Peyer's patch (tissue), 4 donors: ENCODE measurements at regions not wholly inside any gene's neighbourhood (a gene's known extent, or its start where the extent isn't known, plus 50 kb on each side); places are given as distances from the start of the nearest gene placed in this dataset.

ENCODE experiments used
- DNase-seq, 3 donors: peaks; one replicate each; pipeline ENCODE4 v3.0.0-alpha.2; 2017 to 2019
- H3K27ac ChIP-seq, 4 donors: fragments of 200-600 bp; sonication (generic); one replicate each; pipeline ENCODE4 v1.5.1; 2016 to 2019
- H3K27me3 ChIP-seq, 2 donors: fragments of 200-600 bp; sonication (generic); one replicate each; pipeline ENCODE4 v1.5.1; 2019
- H3K36me3 ChIP-seq, 3 donors: fragments of 200-600 bp; sonication (generic); one replicate each; pipeline ENCODE4 v1.5.1; 2016 to 2019
- H3K4me1 ChIP-seq, 4 donors: fragments of 200-600 bp; sonication (generic); one replicate each; pipeline ENCODE4 v1.5.1; 2016 to 2019
- H3K4me3 ChIP-seq, 4 donors: fragments of 200-600 bp; sonication (generic); 1 replicate in 3 of 4; 2 replicates in 1 of 4; pipeline ENCODE4 v1.5.1; 2016 to 2019; ENCODE audit warnings: mild to moderate bottlenecking in 1 of 4
- H3K9me3 ChIP-seq, 4 donors: fragments of 200-600 bp; sonication (generic); one replicate each; pipeline ENCODE4 v1.5.1; 2016 to 2019; ENCODE audit warnings: mild to moderate bottlenecking in 1 of 4
- POLR2A ChIP-seq, 2 donors: fragments of 450-650 bp; IDR thresholded peaks; one replicate each; pipeline ENCODE4 v1.5.1; 2017; ENCODE audit warnings: antibody characterized with exemption in 2 of 2, mild to moderate bottlenecking in 2 of 2, moderate library complexity in 2 of 2
- TF ChIP-seq, protein P1 (sequence below), 6 experiments: fragments of 450-650 bp in 4 of 6; fragments of 200-600 bp in 2 of 6; sonication (generic) in 1 of 6; IDR thresholded peaks; one replicate each; pipeline ENCODE4 v1.5.1; 2017 to 2019; ENCODE audit warnings: antibody characterized with exemption in 6 of 6, mild to moderate bottlenecking in 3 of 6, moderate library complexity in 1 of 6

DNA sequence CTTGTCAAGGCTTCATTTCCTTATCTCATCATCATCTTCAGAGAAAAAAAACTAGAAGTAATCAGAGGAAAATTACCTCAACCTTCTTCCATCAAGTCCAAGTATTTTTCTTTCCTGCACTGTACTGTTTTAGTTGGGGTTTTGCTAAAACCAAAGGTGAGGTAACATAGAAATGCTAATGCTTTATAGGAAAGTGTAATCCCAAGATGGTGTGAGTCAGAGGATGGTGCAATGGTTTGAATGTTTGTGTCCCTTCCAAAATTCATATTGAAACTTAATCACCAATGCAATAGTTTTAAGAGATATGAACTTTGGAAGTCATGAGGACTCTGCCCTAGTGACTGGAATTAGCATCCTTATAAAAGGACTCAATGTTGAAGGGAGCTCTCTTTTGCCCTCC lies 79.5 kb downstream of the KBTBD8 start:
- Histone ChIP-seq H3K27me3 (no peaks in the 10 kb centered on the region), H3K36me3 (no peaks in the 10 kb centered on the region), H3K4me1 (no peaks in the 10 kb centered on the region), H3K4me3 (no peak overlapping the region), H3K27ac (no peak overlapping the region), H3K9me3 (no peaks in the 10 kb centered on the region)
- TF ChIP-seq POLR2A (IDR thresholded peaks at IDR 0.05), result no peak
- TF ChIP-seq, protein P1, sequence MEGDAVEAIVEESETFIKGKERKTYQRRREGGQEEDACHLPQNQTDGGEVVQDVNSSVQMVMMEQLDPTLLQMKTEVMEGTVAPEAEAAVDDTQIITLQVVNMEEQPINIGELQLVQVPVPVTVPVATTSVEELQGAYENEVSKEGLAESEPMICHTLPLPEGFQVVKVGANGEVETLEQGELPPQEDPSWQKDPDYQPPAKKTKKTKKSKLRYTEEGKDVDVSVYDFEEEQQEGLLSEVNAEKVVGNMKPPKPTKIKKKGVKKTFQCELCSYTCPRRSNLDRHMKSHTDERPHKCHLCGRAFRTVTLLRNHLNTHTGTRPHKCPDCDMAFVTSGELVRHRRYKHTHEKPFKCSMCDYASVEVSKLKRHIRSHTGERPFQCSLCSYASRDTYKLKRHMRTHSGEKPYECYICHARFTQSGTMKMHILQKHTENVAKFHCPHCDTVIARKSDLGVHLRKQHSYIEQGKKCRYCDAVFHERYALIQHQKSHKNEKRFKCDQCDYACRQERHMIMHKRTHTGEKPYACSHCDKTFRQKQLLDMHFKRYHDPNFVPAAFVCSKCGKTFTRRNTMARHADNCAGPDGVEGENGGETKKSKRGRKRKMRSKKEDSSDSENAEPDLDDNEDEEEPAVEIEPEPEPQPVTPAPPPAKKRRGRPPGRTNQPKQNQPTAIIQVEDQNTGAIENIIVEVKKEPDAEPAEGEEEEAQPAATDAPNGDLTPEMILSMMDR (IDR thresholded peaks at IDR 0.05), result no peak
- no peak for DNase-seq

DNA sequence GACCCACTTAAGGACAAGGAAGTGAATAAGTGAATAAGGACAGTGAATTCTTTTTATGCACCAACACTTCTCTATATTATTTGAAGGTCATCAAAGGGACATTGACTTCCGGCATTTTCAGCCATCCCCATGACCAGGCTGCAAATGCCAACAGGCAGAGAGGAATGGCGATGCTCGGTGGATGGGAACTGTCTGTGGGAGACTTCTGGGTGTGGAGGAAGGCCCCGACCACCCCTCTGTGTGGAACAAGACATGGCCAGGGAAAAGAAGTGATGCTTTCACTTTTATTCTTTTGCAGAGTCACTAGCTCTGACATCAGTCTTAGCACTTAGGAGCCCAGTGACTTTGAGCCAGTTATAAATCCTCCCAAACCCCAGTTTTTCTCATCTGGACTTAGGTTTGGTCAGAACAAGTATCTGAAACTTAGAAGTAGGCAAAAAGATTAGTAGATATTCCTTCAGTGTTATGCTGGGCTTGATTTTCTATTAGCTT lies 84.5 kb downstream of the KBTBD8 start:
- H3K27ac ChIP-seq, result no peak overlapping the region
- H3K4me1 ChIP-seq, result no peaks in the 10 kb centered on the region
- no peaks in the 10 kb centered on the region for H3K9me3 ChIP-seq
- no peak overlapping the region for H3K4me3 ChIP-seq
- no peaks in the 10 kb centered on the region for H3K27me3 ChIP-seq
- no peak for TF ChIP-seq POLR2A (IDR thresholded peaks at IDR 0.05)
- TF ChIP-seq, protein P1 (IDR thresholded peaks at IDR 0.05), result no peak
- DNase-seq, result no peak
- H3K36me3 ChIP-seq, result no peaks in the 10 kb centered on the region

DNA sequence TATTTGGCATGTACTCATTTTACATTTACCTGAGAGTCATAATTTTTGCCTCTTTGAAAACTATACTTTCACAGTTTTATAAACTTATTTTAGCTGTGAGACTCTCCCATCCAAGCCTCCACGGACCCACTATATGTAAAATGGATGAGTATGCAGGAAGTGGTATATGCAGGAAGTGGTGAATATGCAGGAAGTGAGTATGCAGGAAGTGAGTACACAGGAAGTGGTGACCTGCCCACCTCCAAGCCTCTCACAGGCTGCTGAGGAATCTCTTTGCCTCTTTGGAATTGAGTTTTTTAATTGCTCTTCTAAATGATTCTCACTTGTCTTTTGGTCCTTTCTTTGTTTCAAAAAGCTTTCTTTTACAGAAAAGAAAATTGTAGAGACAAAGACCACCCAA lies 85.2 kb downstream of the KBTBD8 start:
- Histone ChIP-seq H3K27ac (no peak overlapping the region), H3K36me3 (no peaks in the 10 kb centered on the region), H3K27me3 (no peaks in the 10 kb centered on the region), H3K9me3 (no peaks in the 10 kb centered on the region), H3K4me3 (no peak overlapping the region), H3K4me1 (no peaks in the 10 kb centered on the region)
- TF ChIP-seq POLR2A (IDR thresholded peaks at IDR 0.05), result no peak
- TF ChIP-seq, protein P1 (IDR thresholded peaks at IDR 0.05), result no peak
- DNase-seq, result peak in 2 of 3 donors; percentile 23 to 50

DNA sequence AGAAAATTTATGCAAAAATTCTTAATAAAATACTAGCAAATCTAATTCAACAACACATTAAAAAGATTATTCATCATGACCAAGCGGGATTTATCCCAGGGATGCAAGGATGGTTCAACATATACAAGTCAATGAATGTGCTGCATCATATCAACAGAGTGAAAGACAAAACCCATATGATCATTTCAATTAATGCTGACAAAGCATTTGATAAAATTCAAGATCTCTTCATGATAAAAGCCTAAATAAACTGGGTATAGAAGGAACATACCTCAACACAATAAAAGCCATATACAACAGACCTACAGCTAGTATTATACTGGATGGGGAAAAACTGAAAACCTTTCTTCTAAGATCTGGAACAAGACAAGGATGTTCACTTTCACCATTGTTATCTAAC lies 89.7 kb downstream of the KBTBD8 start:
- Histone ChIP-seq H3K27me3 (no peaks in the 10 kb centered on the region), H3K9me3 (no peaks in the 10 kb centered on the region), H3K36me3 (no peaks in the 10 kb centered on the region), H3K4me3 (no peak overlapping the region), H3K27ac (no peak overlapping the region), H3K4me1 (no peaks in the 10 kb centered on the region)
- no peak for DNase-seq
- TF ChIP-seq, protein P1 (IDR thresholded peaks at IDR 0.05), result no peak
- no peak for TF ChIP-seq POLR2A (IDR thresholded peaks at IDR 0.05)

DNA sequence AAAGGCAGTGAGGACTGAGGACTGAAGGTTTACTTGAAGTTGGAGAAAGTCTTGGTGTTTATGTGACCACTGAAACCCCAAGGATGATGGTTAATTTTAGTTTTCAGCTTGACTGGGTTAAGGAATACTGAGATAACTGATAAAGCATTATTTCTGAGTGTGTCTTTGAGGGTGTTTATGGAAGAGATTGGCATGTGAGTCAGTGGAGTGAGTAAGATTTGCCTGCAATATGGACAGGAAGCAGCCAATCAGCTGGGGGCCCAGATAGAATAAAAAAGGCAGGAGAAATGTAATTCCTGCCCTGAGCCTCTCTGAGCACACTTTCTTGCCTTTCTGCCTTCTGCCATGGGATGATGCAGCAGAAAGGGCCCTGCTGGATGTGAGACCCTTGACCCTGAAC lies 92.4 kb downstream of the KBTBD8 start:
- Histone ChIP-seq H3K27me3 (no peaks in the 10 kb centered on the region), H3K36me3 (no peaks in the 10 kb centered on the region), H3K27ac (no peak overlapping the region), H3K9me3 (no peaks in the 10 kb centered on the region), H3K4me1 (no peaks in the 10 kb centered on the region), H3K4me3 (no peak overlapping the region)
- no peak for DNase-seq
- no peak for TF ChIP-seq POLR2A (IDR thresholded peaks at IDR 0.05)
- TF ChIP-seq, protein P1 (IDR thresholded peaks at IDR 0.05), result no peak

DNA sequence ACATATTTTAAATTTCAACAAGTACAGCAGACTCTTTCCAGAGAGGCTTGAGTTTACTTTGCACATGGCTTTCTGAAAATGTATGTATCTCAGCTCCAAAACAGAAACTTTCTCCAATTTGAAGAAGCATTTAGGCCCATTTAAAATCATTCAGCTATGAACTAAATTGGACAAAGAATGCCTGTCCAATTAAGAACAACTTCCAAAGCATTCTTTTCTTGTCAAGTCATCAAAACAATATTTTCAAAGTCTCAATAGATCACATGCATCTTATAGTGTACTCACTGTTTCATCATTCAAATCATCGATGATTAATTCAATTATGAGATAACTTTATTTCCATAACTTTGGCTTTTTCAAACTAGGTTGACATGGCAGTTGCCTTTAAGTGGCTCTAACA lies 95.2 kb downstream of the KBTBD8 start:
- Histone ChIP-seq H3K36me3 (no peaks in the 10 kb centered on the region), H3K27ac (no peak overlapping the region), H3K27me3 (no peaks in the 10 kb centered on the region), H3K4me3 (no peak overlapping the region), H3K4me1 (no peaks in the 10 kb centered on the region), H3K9me3 (no peaks in the 10 kb centered on the region)
- TF ChIP-seq, protein P1 (IDR thresholded peaks at IDR 0.05), result no peak
- no peak for TF ChIP-seq POLR2A (IDR thresholded peaks at IDR 0.05)
- no peak for DNase-seq
